ENCODE measurements at regions not wholly inside any gene's neighbourhood (a gene's known extent, or its start where the extent isn't known, plus 50 kb on each side); places are given as distances from the start of the nearest gene placed in this dataset.

DNA sequence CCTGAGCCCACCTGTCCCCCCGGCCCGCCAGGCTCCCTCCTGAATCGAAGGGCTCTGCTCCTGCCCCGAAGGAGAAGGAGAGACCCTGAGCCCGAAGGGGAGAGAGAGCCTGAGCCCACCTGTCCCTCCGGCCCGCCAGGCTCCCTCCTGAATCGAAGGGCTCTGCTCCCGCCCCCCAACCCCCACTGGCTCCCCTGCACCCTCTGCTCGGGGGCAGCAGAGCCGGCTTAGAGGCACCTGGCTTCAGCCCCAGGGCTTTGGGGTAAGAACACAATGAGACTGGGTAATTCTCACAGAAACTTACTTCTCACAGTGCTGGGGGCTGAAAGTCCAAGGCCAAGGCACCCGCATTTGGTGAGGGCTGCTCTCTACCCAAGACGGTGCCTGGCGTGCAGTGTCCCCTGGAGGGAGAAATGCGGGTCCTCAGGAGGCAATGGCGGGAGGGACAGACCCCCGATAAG is 53.1 kb upstream of the FBRSL1 start:
- Histone ChIP-seq H3K9ac (ENCODE audit: low read length) (no peak overlapping the region), H3K4me1 (ENCODE audit: low read length) (no peaks in the 10 kb centered on the region), H3K79me2 (ENCODE audit: low read length) (no peaks in the 10 kb centered on the region), H3K4me2 (ENCODE audit: low read length) (no peak overlapping the region), H3K9me3 (ENCODE audit: insufficient read depth, low read length) (no peaks in the 10 kb centered on the region), H3K36me3 (replicated peaks; ENCODE audit: low read depth, low read length) (no peaks in the 10 kb centered on the region), H4K20me1 (ENCODE audit: insufficient read depth, low read length) (no peaks in the 10 kb centered on the region), H2AFZ (ENCODE audit: low read depth, low read length) (no peak overlapping the region), H3K4me3 (ENCODE audit: low read length) (no peak overlapping the region), H3K27ac (ENCODE audit: low read length) (no peak overlapping the region), H3K27me3 (ENCODE audit: low read depth, low read length) (no peaks in the 10 kb centered on the region)
- TF ChIP-seq, protein P1, sequence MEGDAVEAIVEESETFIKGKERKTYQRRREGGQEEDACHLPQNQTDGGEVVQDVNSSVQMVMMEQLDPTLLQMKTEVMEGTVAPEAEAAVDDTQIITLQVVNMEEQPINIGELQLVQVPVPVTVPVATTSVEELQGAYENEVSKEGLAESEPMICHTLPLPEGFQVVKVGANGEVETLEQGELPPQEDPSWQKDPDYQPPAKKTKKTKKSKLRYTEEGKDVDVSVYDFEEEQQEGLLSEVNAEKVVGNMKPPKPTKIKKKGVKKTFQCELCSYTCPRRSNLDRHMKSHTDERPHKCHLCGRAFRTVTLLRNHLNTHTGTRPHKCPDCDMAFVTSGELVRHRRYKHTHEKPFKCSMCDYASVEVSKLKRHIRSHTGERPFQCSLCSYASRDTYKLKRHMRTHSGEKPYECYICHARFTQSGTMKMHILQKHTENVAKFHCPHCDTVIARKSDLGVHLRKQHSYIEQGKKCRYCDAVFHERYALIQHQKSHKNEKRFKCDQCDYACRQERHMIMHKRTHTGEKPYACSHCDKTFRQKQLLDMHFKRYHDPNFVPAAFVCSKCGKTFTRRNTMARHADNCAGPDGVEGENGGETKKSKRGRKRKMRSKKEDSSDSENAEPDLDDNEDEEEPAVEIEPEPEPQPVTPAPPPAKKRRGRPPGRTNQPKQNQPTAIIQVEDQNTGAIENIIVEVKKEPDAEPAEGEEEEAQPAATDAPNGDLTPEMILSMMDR (IDR thresholded peaks at IDR 0.05; ENCODE audit: low read depth, low read length), result no peak
- no peak for TF ChIP-seq EZH2phosphoT487 (IDR thresholded peaks at IDR 0.05; ENCODE audit: low read depth)

DNA sequence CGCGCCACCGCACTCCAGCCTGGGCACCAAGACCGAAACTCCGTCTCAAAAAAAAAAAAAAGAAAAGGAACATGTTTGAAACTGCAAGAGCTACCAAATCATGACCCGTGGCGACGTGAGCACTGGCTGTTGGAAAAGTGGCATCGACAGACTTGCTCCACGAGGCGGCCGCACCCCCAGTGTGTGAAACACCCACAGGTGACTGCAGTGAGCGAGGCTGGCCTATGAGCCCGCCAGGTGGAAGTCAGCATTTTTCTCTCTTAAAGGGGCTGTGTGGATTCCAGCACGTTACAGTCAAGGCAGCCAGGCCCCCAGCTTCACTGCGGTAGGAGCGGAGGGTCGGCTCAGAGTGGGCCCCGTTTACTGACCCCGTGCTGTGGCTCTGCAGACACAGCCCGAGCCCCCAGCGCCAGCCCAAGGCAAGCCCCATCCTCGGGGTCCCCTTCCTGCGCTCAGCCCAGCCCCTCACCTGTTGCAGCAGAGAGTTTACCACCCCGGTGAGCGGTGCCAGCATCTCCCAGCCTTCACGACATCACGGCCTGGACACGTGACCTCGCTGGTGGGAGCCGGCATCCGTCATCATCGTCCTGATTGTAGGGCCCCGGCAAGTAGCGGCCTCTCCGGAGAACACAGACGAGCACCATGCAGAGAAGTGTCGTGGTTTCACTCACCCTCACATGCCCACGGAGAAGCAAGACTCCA is 54.3 kb upstream of the FBRSL1 start:
- H3K4me3 ChIP-seq (ENCODE audit: low read length), result no peak overlapping the region
- peaks cover 4% of the 10 kb centered on the region for H3K4me1 ChIP-seq (ENCODE audit: low read length)

DNA sequence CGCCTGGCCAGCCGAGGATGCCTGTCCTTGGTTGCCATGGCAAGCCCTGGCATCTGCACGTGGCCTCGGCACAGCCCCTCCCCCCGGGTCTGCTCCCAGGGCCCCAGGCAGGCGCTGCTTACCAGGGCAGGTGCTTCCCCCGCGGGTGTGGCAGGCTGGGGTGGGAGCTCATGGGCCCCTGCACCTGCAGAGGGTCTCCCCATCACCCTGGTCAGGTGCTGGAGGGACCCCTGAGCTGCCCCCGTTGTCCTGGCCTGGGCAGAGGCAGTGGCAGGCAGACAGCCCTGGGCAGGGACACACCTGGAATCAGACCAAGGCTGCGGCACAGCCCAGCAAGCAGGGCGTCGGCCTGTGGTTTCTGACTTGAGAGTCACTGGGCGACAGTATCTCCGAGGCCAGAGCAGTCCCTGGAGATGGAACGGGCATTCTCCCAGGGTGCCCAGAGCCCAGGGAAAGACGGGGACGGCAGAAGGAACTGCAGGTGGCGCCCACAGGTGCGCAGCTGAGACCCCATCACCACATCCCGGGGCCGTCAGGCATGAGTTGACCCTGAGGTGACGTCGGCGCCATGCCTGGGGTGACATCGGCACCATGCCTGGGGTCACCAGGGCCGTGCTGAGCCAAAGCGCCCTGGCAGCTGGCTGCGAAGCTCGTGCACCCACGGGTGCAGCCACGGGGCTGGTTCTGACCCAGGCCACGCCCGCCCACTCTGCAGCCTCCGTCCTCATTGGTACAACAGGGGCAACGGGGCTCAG is 56.1 kb upstream of the FBRSL1 start:
- Histone ChIP-seq H4K20me1 (ENCODE audit: insufficient read depth, low read length) (no peaks in the 10 kb centered on the region), H2AFZ (ENCODE audit: low read depth, low read length) (no peak overlapping the region), H3K36me3 (replicated peaks; ENCODE audit: low read depth, low read length) (no peaks in the 10 kb centered on the region), H3K9me3 (ENCODE audit: insufficient read depth, low read length) (no peaks in the 10 kb centered on the region), H3K4me1 (ENCODE audit: low read length) (peaks cover 11% of the 10 kb centered on the region), H3K27me3 (ENCODE audit: low read depth, low read length) (peaks cover 12% of the 10 kb centered on the region), H3K4me3 (ENCODE audit: low read length) (no peak overlapping the region), H3K9ac (ENCODE audit: low read length) (no peak overlapping the region), H3K4me2 (ENCODE audit: low read length) (no peak overlapping the region), H3K79me2 (ENCODE audit: low read length) (no peaks in the 10 kb centered on the region), H3K27ac (ENCODE audit: low read length) (no peak overlapping the region)
- TF ChIP-seq EZH2phosphoT487 (IDR thresholded peaks at IDR 0.05; ENCODE audit: low read depth), result no peak
- TF ChIP-seq, protein P1 (IDR thresholded peaks at IDR 0.05; ENCODE audit: low read depth, low read length), result no peak

More for the DNA sequence above, 54.3 kb upstream of the FBRSL1 start:
- no peak overlapping the region for H3K9ac ChIP-seq (ENCODE audit: low read length)
- H4K20me1 ChIP-seq (ENCODE audit: insufficient read depth, low read length), result no peaks in the 10 kb centered on the region
- no peak overlapping the region for H3K4me2 ChIP-seq (ENCODE audit: low read length)
- H3K36me3 ChIP-seq (replicated peaks; ENCODE audit: low read depth, low read length), result no peaks in the 10 kb centered on the region
- H3K79me2 ChIP-seq (ENCODE audit: low read length), result no peaks in the 10 kb centered on the region
- no peaks in the 10 kb centered on the region for H3K27me3 ChIP-seq (ENCODE audit: low read depth, low read length)
- H2AFZ ChIP-seq (ENCODE audit: low read depth, low read length), result no peak overlapping the region
- TF ChIP-seq, protein P1 (IDR thresholded peaks at IDR 0.05; ENCODE audit: low read depth, low read length), result no peak
- no peak for TF ChIP-seq EZH2phosphoT487 (IDR thresholded peaks at IDR 0.05; ENCODE audit: low read depth)
- no peaks in the 10 kb centered on the region for H3K9me3 ChIP-seq (ENCODE audit: insufficient read depth, low read length)
- H3K27ac ChIP-seq (ENCODE audit: low read length), result no peak overlapping the region
